ENCODE measurements at regions not wholly inside any gene's neighbourhood (a gene's known extent, or its start where the extent isn't known, plus 50 kb on each side); places are given as distances from the start of the nearest gene placed in this dataset.

- TF ChIP-seq POLR2A (conservative IDR thresholded peaks at IDR 0.05) (no peak), CREB3 (tag; conservative IDR thresholded peaks at IDR 0.05; ENCODE audit: low read depth) (no peak), POLR2G (IDR thresholded peaks at IDR 0.05; ENCODE audit: low read depth, low read length) (no peak), TCF7L2 (IDR thresholded peaks at IDR 0.05; ENCODE audit: low read depth, low read length) (no peak), RAD21 (CRISPR knock-in tag; conservative IDR thresholded peaks at IDR 0.05 in 1 of 2, IDR thresholded peaks at IDR 0.05 in 1 of 2) (no peak), ID3 (CRISPR knock-in tag; IDR thresholded peaks at IDR 0.05) (no peak), ID3 (tag; IDR thresholded peaks at IDR 0.05) (no peak), ZBTB11 (CRISPR knock-in tag; IDR thresholded peaks at IDR 0.05) (no peak)
Measured at GRCh38 chr3:89925976-89926375, 818.6 kb downstream of the EPHA3 start.
